Fibroblast of lung (primary cell): ENCODE measurements at regions not wholly inside any gene's neighbourhood (a gene's known extent, or its start where the extent isn't known, plus 50 kb on each side); places are given as distances from the start of the nearest gene placed in this dataset.

Source experiments
- CTCF ChIP-seq, 2 donors: IDR thresholded peaks in 1 of 2; conservative IDR thresholded peaks in 1 of 2; 1 replicate in 1 of 2; 2 replicates in 1 of 2; pipeline ENCODE4 v1.5.1; 2011 to 2012; ENCODE audit warnings: low read length in 2 of 2, control low read depth in 1 of 2, inconsistent platforms in 1 of 2, low read depth in 1 of 2, mild to moderate bottlenecking in 1 of 2
- EZH2 ChIP-seq: IDR thresholded peaks from 2 replicates; pipeline ENCODE4 v1.5.1; 2012; ENCODE audit warnings: low read length, control low read depth, mild to moderate bottlenecking; ENCODE audit errors: missing control alignments

- no peak for TF ChIP-seq CTCF (conservative IDR thresholded peaks at IDR 0.05 in 1 of 2, IDR thresholded peaks at IDR 0.05 in 1 of 2; ENCODE audit: low read depth in 1 of 2, low read length in 2 of 2)
- no peak for TF ChIP-seq EZH2
Measured at GRCh38 chr20:6665161-6665560, 102.3 kb upstream of the BMP2 start.
